ENCODE measurements at regions not wholly inside any gene's neighbourhood (a gene's known extent, or its start where the extent isn't known, plus 50 kb on each side); places are given as distances from the start of the nearest gene placed in this dataset.

DNA sequence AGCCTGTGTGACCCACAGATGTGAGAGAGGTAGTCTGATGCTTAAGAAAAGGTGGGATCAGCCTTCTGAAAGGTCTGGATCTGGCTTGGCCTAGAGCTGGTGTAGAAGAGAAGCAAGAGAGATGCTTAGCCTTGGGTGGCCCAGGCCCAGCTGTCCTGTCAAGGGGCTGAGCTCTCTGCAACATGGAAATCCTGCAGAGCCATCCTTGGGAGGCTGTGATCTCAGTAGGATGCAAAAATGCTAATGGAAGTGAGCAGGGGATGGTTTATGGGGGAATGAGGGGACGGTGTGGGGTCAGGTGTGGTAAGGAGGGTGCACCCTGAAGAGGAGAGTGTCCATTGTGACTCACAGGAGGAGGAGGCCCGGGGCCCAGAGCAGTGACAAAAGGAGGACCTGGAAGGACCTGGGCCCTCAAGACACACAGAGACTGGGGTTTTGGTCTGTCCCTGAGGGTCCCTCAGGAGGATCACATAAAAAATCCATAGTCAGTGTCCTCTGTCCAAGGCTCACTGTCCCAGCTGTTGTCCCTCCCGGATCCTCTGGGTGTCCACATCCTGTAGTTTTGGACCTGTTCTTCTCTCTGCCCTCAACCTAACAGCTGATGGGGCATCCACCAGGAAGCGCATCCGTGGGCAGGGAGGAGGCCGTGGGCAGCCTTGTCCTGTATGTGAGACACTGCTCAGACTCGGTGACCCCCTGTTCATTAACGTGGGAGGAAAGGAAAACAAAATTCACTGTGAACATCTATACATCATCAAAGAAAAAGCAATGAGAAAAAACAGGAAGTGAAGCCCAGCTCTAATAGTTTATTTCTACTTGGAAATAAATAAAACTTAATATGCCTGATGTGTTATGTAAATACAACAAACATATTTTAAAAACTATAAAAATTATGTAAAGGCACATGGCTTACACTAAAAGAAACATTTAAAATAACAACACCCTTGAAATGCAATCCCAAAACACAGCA, 129.8 kb downstream of the ZNF280B start (continued):
- TF ChIP-seq, protein P1, sequence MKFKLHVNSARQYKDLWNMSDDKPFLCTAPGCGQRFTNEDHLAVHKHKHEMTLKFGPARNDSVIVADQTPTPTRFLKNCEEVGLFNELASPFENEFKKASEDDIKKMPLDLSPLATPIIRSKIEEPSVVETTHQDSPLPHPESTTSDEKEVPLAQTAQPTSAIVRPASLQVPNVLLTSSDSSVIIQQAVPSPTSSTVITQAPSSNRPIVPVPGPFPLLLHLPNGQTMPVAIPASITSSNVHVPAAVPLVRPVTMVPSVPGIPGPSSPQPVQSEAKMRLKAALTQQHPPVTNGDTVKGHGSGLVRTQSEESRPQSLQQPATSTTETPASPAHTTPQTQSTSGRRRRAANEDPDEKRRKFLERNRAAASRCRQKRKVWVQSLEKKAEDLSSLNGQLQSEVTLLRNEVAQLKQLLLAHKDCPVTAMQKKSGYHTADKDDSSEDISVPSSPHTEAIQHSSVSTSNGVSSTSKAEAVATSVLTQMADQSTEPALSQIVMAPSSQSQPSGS (CRISPR knock-in tag; IDR thresholded peaks at IDR 0.05): no peak
- 0 out of 2 replicates have a peak, but pooled peaks have one; percentile 26 for TF ChIP-seq KLF1 (tag; IDR thresholded peaks at IDR 0.05)
- TF ChIP-seq, protein P2, sequence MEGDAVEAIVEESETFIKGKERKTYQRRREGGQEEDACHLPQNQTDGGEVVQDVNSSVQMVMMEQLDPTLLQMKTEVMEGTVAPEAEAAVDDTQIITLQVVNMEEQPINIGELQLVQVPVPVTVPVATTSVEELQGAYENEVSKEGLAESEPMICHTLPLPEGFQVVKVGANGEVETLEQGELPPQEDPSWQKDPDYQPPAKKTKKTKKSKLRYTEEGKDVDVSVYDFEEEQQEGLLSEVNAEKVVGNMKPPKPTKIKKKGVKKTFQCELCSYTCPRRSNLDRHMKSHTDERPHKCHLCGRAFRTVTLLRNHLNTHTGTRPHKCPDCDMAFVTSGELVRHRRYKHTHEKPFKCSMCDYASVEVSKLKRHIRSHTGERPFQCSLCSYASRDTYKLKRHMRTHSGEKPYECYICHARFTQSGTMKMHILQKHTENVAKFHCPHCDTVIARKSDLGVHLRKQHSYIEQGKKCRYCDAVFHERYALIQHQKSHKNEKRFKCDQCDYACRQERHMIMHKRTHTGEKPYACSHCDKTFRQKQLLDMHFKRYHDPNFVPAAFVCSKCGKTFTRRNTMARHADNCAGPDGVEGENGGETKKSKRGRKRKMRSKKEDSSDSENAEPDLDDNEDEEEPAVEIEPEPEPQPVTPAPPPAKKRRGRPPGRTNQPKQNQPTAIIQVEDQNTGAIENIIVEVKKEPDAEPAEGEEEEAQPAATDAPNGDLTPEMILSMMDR (IDR thresholded peaks at IDR 0.05 in 2 of 3, conservative IDR thresholded peaks at IDR 0.05 in 1 of 3; ENCODE audit: insufficient read depth in 2 of 3, low read depth in 1 of 3, low read length in 3 of 3): 0 out of 6 replicates have a peak, but pooled peaks of 1 of the 3 experiments have one; percentile 15
- TF ChIP-seq STAT5B (CRISPR knock-in tag; IDR thresholded peaks at IDR 0.05): no peak
- TF ChIP-seq, protein P3, sequence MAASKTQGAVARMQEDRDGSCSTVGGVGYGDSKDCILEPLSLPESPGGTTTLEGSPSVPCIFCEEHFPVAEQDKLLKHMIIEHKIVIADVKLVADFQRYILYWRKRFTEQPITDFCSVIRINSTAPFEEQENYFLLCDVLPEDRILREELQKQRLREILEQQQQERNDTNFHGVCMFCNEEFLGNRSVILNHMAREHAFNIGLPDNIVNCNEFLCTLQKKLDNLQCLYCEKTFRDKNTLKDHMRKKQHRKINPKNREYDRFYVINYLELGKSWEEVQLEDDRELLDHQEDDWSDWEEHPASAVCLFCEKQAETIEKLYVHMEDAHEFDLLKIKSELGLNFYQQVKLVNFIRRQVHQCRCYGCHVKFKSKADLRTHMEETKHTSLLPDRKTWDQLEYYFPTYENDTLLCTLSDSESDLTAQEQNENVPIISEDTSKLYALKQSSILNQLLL (CRISPR knock-in tag; IDR thresholded peaks at IDR 0.05; ENCODE audit: borderline replicate concordance): peak; percentile 49; the same call in 1 of the 2 replicates
- TF ChIP-seq, protein P4, sequence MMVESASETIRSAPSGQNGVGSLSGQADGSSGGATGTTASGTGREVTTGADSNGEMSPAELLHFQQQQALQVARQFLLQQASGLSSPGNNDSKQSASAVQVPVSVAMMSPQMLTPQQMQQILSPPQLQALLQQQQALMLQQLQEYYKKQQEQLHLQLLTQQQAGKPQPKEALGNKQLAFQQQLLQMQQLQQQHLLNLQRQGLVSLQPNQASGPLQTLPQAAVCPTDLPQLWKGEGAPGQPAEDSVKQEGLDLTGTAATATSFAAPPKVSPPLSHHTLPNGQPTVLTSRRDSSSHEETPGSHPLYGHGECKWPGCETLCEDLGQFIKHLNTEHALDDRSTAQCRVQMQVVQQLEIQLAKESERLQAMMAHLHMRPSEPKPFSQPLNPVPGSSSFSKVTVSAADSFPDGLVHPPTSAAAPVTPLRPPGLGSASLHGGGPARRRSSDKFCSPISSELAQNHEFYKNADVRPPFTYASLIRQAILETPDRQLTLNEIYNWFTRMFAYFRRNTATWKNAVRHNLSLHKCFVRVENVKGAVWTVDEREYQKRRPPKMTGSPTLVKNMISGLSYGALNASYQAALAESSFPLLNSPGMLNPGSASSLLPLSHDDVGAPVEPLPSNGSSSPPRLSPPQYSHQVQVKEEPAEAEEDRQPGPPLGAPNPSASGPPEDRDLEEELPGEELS (CRISPR knock-in tag; IDR thresholded peaks at IDR 0.05; ENCODE audit: borderline replicate concordance): peak; percentile 68; the same call in 1 of the 2 replicates
- TF ChIP-seq TEAD4 (IDR thresholded peaks at IDR 0.05; ENCODE audit: low read length): no peak
- 0 out of 2 replicates have a peak, but pooled peaks have one; percentile 67 for TF ChIP-seq TEAD4 (CRISPR knock-in tag; IDR thresholded peaks at IDR 0.05; ENCODE audit: borderline replicate concordance)
